Astrocyte (in vitro differentiated cells and primary cell): ENCODE measurements at regions not wholly inside any gene's neighbourhood (a gene's known extent, or its start where the extent isn't known, plus 50 kb on each side); places are given as distances from the start of the nearest gene placed in this dataset.

Experiments used
- DNase-seq: peaks from one replicate; pipeline ENCODE4 v3.0.0-alpha.2; 2010; ENCODE audit warnings: low read depth
- FAIRE-seq: peaks from 2 replicates; lab custom pipeline; 2011; peaks lifted over from hg19 to GRCh38; lab: Jason Lieb, UNC
- H2AFZ ChIP-seq: 2 replicates; pipeline ENCODE4 v1.6.0; 2012; ENCODE audit warnings: low read depth, low read length, inconsistent platforms
- H3K27ac ChIP-seq: 2 replicates; pipeline ENCODE4 v1.5.1; 2011; ENCODE audit warnings: low read depth, low read length, inconsistent platforms
- H3K27me3 ChIP-seq: 2 replicates; pipeline ENCODE4 v1.6.0; 2011; ENCODE audit warnings: low read length, inconsistent platforms; ENCODE audit not compliant: insufficient read depth
- H3K36me3 ChIP-seq: 2 replicates; pipeline ENCODE4 v1.5.1; 2011; ENCODE audit warnings: low read length, inconsistent platforms; ENCODE audit not compliant: insufficient read depth
- H3K4me1 ChIP-seq: 2 replicates; pipeline ENCODE4 v1.5.1; 2011; ENCODE audit warnings: low read length, inconsistent platforms; ENCODE audit not compliant: insufficient read depth
- H3K4me2 ChIP-seq: 2 replicates; pipeline ENCODE4 v1.6.0; 2012; ENCODE audit warnings: low read length, inconsistent platforms
- H3K4me3 ChIP-seq: 2 replicates; pipeline ENCODE4 v1.5.1; 2011; ENCODE audit warnings: low read depth, mild to moderate bottlenecking, low read length, inconsistent platforms; ENCODE audit not compliant: insufficient read depth
- H3K79me2 ChIP-seq: 2 replicates; pipeline ENCODE4 v1.6.0; 2012; ENCODE audit warnings: mild to moderate bottlenecking, low read length, inconsistent platforms; ENCODE audit not compliant: insufficient read depth
- H3K9ac ChIP-seq: 2 replicates; pipeline ENCODE4 v1.6.0; 2012; ENCODE audit warnings: mild to moderate bottlenecking, low read length, inconsistent platforms
- H3K9me3 ChIP-seq: 2 replicates; pipeline ENCODE4 v1.5.1; 2012; ENCODE audit warnings: low read depth, mild to moderate bottlenecking, low read length, inconsistent platforms; ENCODE audit not compliant: insufficient read depth
- H4K20me1 ChIP-seq: 2 replicates; pipeline ENCODE4 v1.6.0; 2012; ENCODE audit warnings: low read length, inconsistent platforms; ENCODE audit not compliant: insufficient read depth
- H3K27ac Mint-ChIP-seq: one replicate; pipeline ENCODE4 v1.8.0; 2021; ENCODE audit warnings: mild to moderate bottlenecking, mixed read lengths; ENCODE audit not compliant: unreplicated experiment
- H3K27me3 Mint-ChIP-seq: one replicate; pipeline ENCODE4 v1.8.0; 2021; ENCODE audit warnings: low read depth, mixed read lengths; ENCODE audit not compliant: unreplicated experiment
- H3K36me3 Mint-ChIP-seq: one replicate; pipeline ENCODE4 v1.8.0; 2021; ENCODE audit warnings: low read depth, mixed read lengths; ENCODE audit not compliant: unreplicated experiment
- H3K4me1 Mint-ChIP-seq: one replicate; pipeline ENCODE4 v1.8.0; 2021; ENCODE audit warnings: low read depth, mixed read lengths; ENCODE audit not compliant: unreplicated experiment
- H3K4me3 Mint-ChIP-seq: one replicate; pipeline ENCODE4 v1.8.0; 2021; ENCODE audit warnings: mild to moderate bottlenecking, moderate library complexity, mixed read lengths; ENCODE audit not compliant: unreplicated experiment
- H3K9me3 Mint-ChIP-seq: one replicate; pipeline ENCODE4 v1.8.0; 2021; ENCODE audit warnings: mild to moderate bottlenecking, mixed read lengths; ENCODE audit not compliant: unreplicated experiment
- EZH2 ChIP-seq: IDR thresholded peaks from 2 replicates; pipeline ENCODE4 v1.6.1; 2012; ENCODE audit warnings: mild to moderate bottlenecking, low read length, inconsistent platforms; ENCODE audit not compliant: insufficient read depth
- TF ChIP-seq, protein P1 (sequence below): IDR thresholded peaks from 2 replicates; pipeline ENCODE4 v1.5.1; 2011; ENCODE audit warnings: low read depth, mild to moderate bottlenecking, inconsistent platforms, low read length, moderate library complexity; ENCODE audit not compliant: insufficient read depth

GRCh38 chr19:29031216-29031615 lies 181.7 kb downstream of the UQCRFS1 start:
- no peaks in the 10 kb centered on the region for H3K79me2 ChIP-seq
- H3K4me1 ChIP-seq: no peaks in the 10 kb centered on the region
- H3K36me3 ChIP-seq: no peaks in the 10 kb centered on the region
- TF ChIP-seq, protein P1, sequence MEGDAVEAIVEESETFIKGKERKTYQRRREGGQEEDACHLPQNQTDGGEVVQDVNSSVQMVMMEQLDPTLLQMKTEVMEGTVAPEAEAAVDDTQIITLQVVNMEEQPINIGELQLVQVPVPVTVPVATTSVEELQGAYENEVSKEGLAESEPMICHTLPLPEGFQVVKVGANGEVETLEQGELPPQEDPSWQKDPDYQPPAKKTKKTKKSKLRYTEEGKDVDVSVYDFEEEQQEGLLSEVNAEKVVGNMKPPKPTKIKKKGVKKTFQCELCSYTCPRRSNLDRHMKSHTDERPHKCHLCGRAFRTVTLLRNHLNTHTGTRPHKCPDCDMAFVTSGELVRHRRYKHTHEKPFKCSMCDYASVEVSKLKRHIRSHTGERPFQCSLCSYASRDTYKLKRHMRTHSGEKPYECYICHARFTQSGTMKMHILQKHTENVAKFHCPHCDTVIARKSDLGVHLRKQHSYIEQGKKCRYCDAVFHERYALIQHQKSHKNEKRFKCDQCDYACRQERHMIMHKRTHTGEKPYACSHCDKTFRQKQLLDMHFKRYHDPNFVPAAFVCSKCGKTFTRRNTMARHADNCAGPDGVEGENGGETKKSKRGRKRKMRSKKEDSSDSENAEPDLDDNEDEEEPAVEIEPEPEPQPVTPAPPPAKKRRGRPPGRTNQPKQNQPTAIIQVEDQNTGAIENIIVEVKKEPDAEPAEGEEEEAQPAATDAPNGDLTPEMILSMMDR: no peak
- H3K27me3 ChIP-seq: no peaks in the 10 kb centered on the region
- H3K9me3 ChIP-seq: peaks cover 5% of the 10 kb centered on the region
- no peak overlapping the region for H3K9ac ChIP-seq
- FAIRE-seq (no peak), DNase-seq (no peak)
- H2AFZ ChIP-seq: no peak overlapping the region
- H3K4me3 ChIP-seq: no peak overlapping the region
- Mint-ChIP-seq H3K27ac (peak overlapping the region; percentile 41), H3K9me3 (peaks cover 7% of the 10 kb centered on the region), H3K27me3 (peaks cover 10% of the 10 kb centered on the region), H3K4me1 (peaks cover 5% of the 10 kb centered on the region), H3K36me3 (peaks cover 2% of the 10 kb centered on the region), H3K4me3 (no peak overlapping the region)
- H4K20me1 ChIP-seq: no peaks in the 10 kb centered on the region
- no peak overlapping the region for H3K4me2 ChIP-seq
- H3K27ac ChIP-seq: no peak overlapping the region

- H3K27ac Mint-ChIP-seq: no peak overlapping the region
- no peaks in the 10 kb centered on the region for H3K4me1 ChIP-seq
- no peak overlapping the region for H3K4me3 ChIP-seq
- peaks cover 5% of the 10 kb centered on the region for H3K4me1 Mint-ChIP-seq
- no peaks in the 10 kb centered on the region for H4K20me1 ChIP-seq
- no peaks in the 10 kb centered on the region for H3K79me2 ChIP-seq
- peaks cover 7% of the 10 kb centered on the region for H3K9me3 Mint-ChIP-seq
- H3K9ac ChIP-seq: no peak overlapping the region
- H3K4me2 ChIP-seq: no peak overlapping the region
- no peak for FAIRE-seq
- H3K4me3 Mint-ChIP-seq: no peak overlapping the region
- H3K27me3 Mint-ChIP-seq: peaks cover under 1% of the 10 kb centered on the region
- H3K27ac ChIP-seq: no peak overlapping the region
- H2AFZ ChIP-seq: no peak overlapping the region
- DNase-seq: no peak
- H3K9me3 ChIP-seq: peaks cover 5% of the 10 kb centered on the region
- no peak for TF ChIP-seq EZH2
- TF ChIP-seq, protein P1: no peak
- no peaks in the 10 kb centered on the region for H3K27me3 ChIP-seq
- H3K36me3 Mint-ChIP-seq: peaks cover 2% of the 10 kb centered on the region
- no peaks in the 10 kb centered on the region for H3K36me3 ChIP-seq
These were observed 183.5 kb downstream of the UQCRFS1 start for GRCh38 chr19:29029268-29029958.

GRCh38 chr19:29022599-29022998 lies 190.4 kb downstream of the UQCRFS1 start:
- no peak overlapping the region for H3K9ac ChIP-seq
- H3K9me3 ChIP-seq: peaks cover 3% of the 10 kb centered on the region
- Mint-ChIP-seq H3K27me3 (peaks cover 50% of the 10 kb centered on the region), H3K27ac (no peak overlapping the region), H3K4me3 (no peak overlapping the region), H3K36me3 (no peaks in the 10 kb centered on the region), H3K4me1 (no peaks in the 10 kb centered on the region), H3K9me3 (no peaks in the 10 kb centered on the region)
- DNase-seq (no peak), FAIRE-seq (no peak)
- no peaks in the 10 kb centered on the region for H3K4me1 ChIP-seq
- no peak overlapping the region for H2AFZ ChIP-seq
- H3K4me2 ChIP-seq: no peak overlapping the region
- no peak overlapping the region for H3K27ac ChIP-seq
- no peaks in the 10 kb centered on the region for H3K27me3 ChIP-seq
- H3K4me3 ChIP-seq: no peak overlapping the region
- no peaks in the 10 kb centered on the region for H3K36me3 ChIP-seq
- TF ChIP-seq, protein P1: no peak
- no peak for TF ChIP-seq EZH2
- H4K20me1 ChIP-seq: no peaks in the 10 kb centered on the region
- H3K79me2 ChIP-seq: no peaks in the 10 kb centered on the region
